ENCODE measurements at regions not wholly inside any gene's neighbourhood (a gene's known extent, or its start where the extent isn't known, plus 50 kb on each side); places are given as distances from the start of the nearest gene placed in this dataset.
A peak's percentile ranks its signal among the peaks of the same experiment; 100 is the strongest.

- no peak for DNase-seq
These were observed 218.5 kb downstream of the ENC1 start for GRCh38 chr5:74422030-74422429.

GRCh38 chr5:74421377-74421776 is 219.2 kb downstream of the ENC1 start:
- no peak for DNase-seq

GRCh38 chr5:74420947-74421346 is 219.6 kb downstream of the ENC1 start:
- no peak for DNase-seq

- DNase-seq = no peak
These were observed 220.3 kb downstream of the ENC1 start for GRCh38 chr5:74420220-74420619.

GRCh38 chr5:74419468-74419867 is 221.1 kb downstream of the ENC1 start:
- DNase-seq = no peak

GRCh38 chr5:74418709-74419108 is 221.8 kb downstream of the ENC1 start:
- no peak for DNase-seq

GRCh38 chr5:74418261-74418660 is 222.3 kb downstream of the ENC1 start:
- no peak for DNase-seq

GRCh38 chr5:74415695-74416102 is 224.8 kb downstream of the ENC1 start:
- DNase-seq = peak; percentile 22 to 58

- DNase-seq = no peak
These were observed 226.3 kb downstream of the ENC1 start for GRCh38 chr5:74414228-74414627.

GRCh38 chr5:74413403-74414048 is 227.0 kb downstream of the ENC1 start:
- no peak for DNase-seq

- DNase-seq = peak; percentile 37 to 50
These were observed 228.5 kb downstream of the ENC1 start for GRCh38 chr5:74412066-74412465.

- no peak for DNase-seq
These were observed 230.8 kb downstream of the ENC1 start for GRCh38 chr5:74409712-74410111.

GRCh38 chr5:74409166-74409706 is 231.3 kb downstream of the ENC1 start:
- DNase-seq = peak; percentile 69 to 77

GRCh38 chr5:74408150-74409043 is 232.1 kb downstream of the ENC1 start:
- DNase-seq = peak; percentile 16 to 33

GRCh38 chr5:74407701-74408100 is 232.8 kb downstream of the ENC1 start:
- no peak for DNase-seq

GRCh38 chr5:74406844-74407243 is 233.7 kb downstream of the ENC1 start:
- DNase-seq = no peak

GRCh38 chr5:74405593-74405992 is 234.9 kb downstream of the ENC1 start:
- no peak for DNase-seq

GRCh38 chr5:74404574-74405508 is 235.7 kb downstream of the ENC1 start:
- no peak for DNase-seq

GRCh38 chr5:74403771-74404170 is 236.8 kb downstream of the ENC1 start:
- no peak for DNase-seq

GRCh38 chr5:74402553-74402952 is 238.0 kb downstream of the ENC1 start:
- peak; percentile 83 to 85 for DNase-seq

- DNase-seq = no peak
These were observed 238.6 kb downstream of the ENC1 start for GRCh38 chr5:74401946-74402320.

- DNase-seq = no peak
These were observed 239.1 kb downstream of the ENC1 start for GRCh38 chr5:74401281-74401945.
